Sigmoid colon (tissue), 4 donors: ENCODE measurements at regions not wholly inside any gene's neighbourhood (a gene's known extent, or its start where the extent isn't known, plus 50 kb on each side); places are given as distances from the start of the nearest gene placed in this dataset.

Experiments used
- EP300 ChIP-seq, 4 donors: sonication (generic); formaldehyde crosslinking; IDR thresholded peaks; one replicate each; pipeline ENCODE4 v1.6.1; 2017; ENCODE audit warnings: antibody characterized with exemption in 4 of 4
- POLR2A ChIP-seq, 2 donors: fragments of 450-650 bp; IDR thresholded peaks; one replicate each; pipeline ENCODE4 v1.6.1; 2016; ENCODE audit warnings: antibody characterized with exemption in 2 of 2, mild to moderate bottlenecking in 2 of 2, moderate library complexity in 2 of 2
- POLR2AphosphoS5 ChIP-seq, 4 donors: sonication (generic); formaldehyde crosslinking; IDR thresholded peaks; one replicate each; pipeline ENCODE4 v1.6.1; 2017; ENCODE audit warnings: antibody characterized with exemption in 4 of 4
- TF ChIP-seq, protein P1 (sequence below), 4 experiments: fragments of 450-650 bp in 3 of 4; fragments of 200-600 bp in 1 of 4; IDR thresholded peaks; one replicate each; pipeline ENCODE4 v1.5.1; 2016 to 2019; ENCODE audit warnings: antibody characterized with exemption in 4 of 4, mild to moderate bottlenecking in 3 of 4, moderate library complexity in 2 of 4

DNA sequence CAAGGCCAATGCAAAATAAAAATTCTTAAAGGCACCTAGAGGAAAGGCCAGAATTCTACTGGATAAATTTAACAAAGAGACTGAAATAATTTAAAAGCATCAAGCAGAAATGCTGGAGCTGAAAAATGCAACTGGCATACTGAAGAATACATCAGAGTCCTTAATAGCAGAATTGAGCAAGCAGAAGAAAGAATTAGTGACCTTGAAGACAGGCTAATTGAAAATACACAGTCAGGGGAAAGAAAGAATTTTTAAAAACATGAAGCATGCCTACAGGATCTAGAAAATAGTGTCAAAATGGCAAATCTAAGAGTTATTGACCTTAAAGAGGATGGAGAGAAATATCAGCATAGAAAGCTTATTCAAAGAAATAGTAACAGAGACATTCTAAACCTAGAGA lies 371.7 kb downstream of the KLHL13 start:
- TF ChIP-seq, protein P1, sequence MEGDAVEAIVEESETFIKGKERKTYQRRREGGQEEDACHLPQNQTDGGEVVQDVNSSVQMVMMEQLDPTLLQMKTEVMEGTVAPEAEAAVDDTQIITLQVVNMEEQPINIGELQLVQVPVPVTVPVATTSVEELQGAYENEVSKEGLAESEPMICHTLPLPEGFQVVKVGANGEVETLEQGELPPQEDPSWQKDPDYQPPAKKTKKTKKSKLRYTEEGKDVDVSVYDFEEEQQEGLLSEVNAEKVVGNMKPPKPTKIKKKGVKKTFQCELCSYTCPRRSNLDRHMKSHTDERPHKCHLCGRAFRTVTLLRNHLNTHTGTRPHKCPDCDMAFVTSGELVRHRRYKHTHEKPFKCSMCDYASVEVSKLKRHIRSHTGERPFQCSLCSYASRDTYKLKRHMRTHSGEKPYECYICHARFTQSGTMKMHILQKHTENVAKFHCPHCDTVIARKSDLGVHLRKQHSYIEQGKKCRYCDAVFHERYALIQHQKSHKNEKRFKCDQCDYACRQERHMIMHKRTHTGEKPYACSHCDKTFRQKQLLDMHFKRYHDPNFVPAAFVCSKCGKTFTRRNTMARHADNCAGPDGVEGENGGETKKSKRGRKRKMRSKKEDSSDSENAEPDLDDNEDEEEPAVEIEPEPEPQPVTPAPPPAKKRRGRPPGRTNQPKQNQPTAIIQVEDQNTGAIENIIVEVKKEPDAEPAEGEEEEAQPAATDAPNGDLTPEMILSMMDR (IDR thresholded peaks at IDR 0.05): no peak
- no peak for TF ChIP-seq POLR2AphosphoS5 (IDR thresholded peaks at IDR 0.05)
- TF ChIP-seq POLR2A (IDR thresholded peaks at IDR 0.05): no peak
- TF ChIP-seq EP300 (IDR thresholded peaks at IDR 0.05): no peak
